GM12875 (cell line): ENCODE measurements at regions not wholly inside any gene's neighbourhood (a gene's known extent, or its start where the extent isn't known, plus 50 kb on each side); places are given as distances from the start of the nearest gene placed in this dataset.
"Not testable (repeated sequence)": the region's sequence is repeated elsewhere in the genome, so short reads cannot be mapped to it uniquely, and the experiment has no call there.

ENCODE experiments used
- H3K4me3 ChIP-seq: one replicate; pipeline ENCODE4 v1.5.1; 2011; ENCODE audit warnings: low read depth, low read length, control low read depth
- TF ChIP-seq, protein P1 (sequence below): IDR thresholded peaks from 2 replicates; pipeline ENCODE4 v1.5.1; 2011; ENCODE audit warnings: low read depth, mild to moderate bottlenecking, control low read depth, inconsistent platforms, low read length, moderate library complexity, borderline replicate concordance; ENCODE audit not compliant: insufficient read depth

DNA sequence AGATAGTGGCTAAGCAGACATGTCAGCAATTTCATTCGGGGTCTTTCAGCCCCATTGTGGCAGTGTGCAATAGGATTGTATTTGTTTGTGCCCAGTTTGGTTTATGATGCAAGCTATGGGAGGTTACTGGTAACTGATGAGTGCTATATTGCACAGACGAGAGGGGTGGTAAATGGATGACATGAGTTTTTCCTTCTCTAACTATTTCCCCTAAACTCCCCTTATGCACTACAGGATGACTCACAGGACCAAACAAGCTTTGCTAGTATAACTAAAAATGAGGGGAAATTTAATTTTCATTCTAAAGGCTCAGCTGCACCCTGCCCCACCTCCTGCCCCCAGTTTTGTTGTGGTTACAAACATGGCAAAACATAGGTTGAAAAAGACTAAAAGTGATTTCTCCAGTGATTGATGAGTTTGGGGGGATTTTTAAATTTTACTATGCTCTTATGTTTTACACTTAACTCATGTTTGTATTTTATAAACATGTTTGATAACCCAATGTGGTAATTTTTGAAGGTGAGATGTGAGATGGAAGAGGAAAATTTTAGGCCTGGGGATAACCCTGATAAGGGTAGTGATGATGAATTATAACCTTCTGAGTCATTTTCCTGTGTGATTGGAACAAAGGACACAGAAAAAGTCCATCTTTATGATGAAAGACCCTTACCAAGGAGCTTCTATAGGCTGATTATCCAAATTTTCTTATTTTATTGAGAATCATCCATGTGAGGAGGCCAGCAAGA, 60.8 kb upstream of the NAMPT start:
- TF ChIP-seq, protein P1, sequence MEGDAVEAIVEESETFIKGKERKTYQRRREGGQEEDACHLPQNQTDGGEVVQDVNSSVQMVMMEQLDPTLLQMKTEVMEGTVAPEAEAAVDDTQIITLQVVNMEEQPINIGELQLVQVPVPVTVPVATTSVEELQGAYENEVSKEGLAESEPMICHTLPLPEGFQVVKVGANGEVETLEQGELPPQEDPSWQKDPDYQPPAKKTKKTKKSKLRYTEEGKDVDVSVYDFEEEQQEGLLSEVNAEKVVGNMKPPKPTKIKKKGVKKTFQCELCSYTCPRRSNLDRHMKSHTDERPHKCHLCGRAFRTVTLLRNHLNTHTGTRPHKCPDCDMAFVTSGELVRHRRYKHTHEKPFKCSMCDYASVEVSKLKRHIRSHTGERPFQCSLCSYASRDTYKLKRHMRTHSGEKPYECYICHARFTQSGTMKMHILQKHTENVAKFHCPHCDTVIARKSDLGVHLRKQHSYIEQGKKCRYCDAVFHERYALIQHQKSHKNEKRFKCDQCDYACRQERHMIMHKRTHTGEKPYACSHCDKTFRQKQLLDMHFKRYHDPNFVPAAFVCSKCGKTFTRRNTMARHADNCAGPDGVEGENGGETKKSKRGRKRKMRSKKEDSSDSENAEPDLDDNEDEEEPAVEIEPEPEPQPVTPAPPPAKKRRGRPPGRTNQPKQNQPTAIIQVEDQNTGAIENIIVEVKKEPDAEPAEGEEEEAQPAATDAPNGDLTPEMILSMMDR: no peak
- no peak overlapping the region for H3K4me3 ChIP-seq

- TF ChIP-seq, protein P1: no peak
Measured at GRCh38 chr7:106344861-106345260, 60.1 kb upstream of the NAMPT start.

GRCh38 chr7:106344211-106344610, 59.4 kb upstream of the NAMPT start:
- TF ChIP-seq, protein P1: no peak
- H3K4me3 ChIP-seq: no peak overlapping the region

More at GRCh38 chr7:106344861-106345260, 60.1 kb upstream of the NAMPT start:
- H3K4me3 ChIP-seq: no peak overlapping the region

DNA sequence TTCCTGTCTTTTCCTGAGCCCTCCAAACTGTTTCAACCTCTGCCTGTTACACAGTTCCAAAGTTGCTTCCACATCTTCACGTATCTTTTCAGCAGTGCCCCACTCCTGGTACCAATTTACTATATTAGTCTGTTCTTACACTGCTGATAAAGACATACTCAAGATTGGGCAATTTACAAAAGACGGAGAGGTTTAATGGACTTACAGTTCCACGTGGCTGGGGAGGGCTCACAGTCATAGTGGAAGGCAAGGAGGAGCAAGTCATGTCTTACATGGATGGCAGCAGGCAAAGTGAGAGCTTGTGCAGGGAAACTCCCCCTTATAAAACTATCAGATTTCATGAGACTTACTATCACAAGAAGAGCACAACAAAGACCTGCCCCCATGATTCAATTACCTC, 57.3 kb upstream of the NAMPT start:
- H3K4me3 ChIP-seq: not testable (repeated sequence)

GRCh38 chr7:106340247-106340596, 55.4 kb upstream of the NAMPT start:
- not testable (repeated sequence) for H3K4me3 ChIP-seq

GRCh38 chr7:106339513-106340246, 54.9 kb upstream of the NAMPT start:
- TF ChIP-seq, protein P1: no peak
- no peak overlapping the region for H3K4me3 ChIP-seq

GRCh38 chr7:106337754-106338153, 53.0 kb upstream of the NAMPT start:
- H3K4me3 ChIP-seq: no peak overlapping the region
- TF ChIP-seq, protein P1: no peak

DNA sequence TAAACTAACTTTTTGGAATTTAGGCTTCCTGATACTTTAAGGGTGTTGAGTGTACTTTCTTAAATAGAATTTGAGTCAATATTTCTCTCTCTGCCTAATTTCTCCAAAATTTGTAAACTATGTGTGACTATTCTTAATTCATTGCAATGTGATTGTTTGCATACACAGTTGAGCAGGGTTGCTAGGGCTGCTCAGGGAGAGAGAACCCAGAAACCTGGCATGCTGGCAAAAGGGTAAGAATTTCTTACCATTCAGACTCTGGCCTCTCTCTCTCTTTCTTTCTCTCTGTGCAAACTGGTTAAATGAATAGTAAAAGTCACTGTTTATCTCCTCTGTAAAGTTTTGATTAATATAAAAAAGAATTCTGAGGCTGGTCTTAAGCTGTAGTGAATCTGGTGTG, 51.0 kb upstream of the NAMPT start:
- H3K4me3 ChIP-seq: no peak overlapping the region
- TF ChIP-seq, protein P1: no peak
